HCT116 (cell line): ENCODE measurements at regions not wholly inside any gene's neighbourhood (a gene's known extent, or its start where the extent isn't known, plus 50 kb on each side); places are given as distances from the start of the nearest gene placed in this dataset.

ENCODE experiments used
- ATAC-seq: fragments of 200-7000 bp; cut with Tn5 transposase; 2 replicates; pipeline ENCODE4 v1.9.1; 2020; ENCODE audit warnings: mild to moderate bottlenecking, moderate library complexity
- BruUV-seq: library from RNA; stranded (reverse); fragments of 400-500 nt; replicated peaks from 2 replicates; lab custom pipeline; 2021; lab: Mats Ljungman, UMichigan
- CTCF ChIA-PET: fragments of 300-600 bp; sonication (Branson Sonifier 250); formaldehyde crosslinking; loops from one replicate; lab custom pipeline; 2021; ENCODE audit warnings: antibody characterized with exemption; lab: Charles Lee
- POLR2A ChIA-PET: fragments of 300-600, 350-600 bp; sonication (Branson Sonifier 250); formaldehyde crosslinking; loops from one replicate; lab custom pipeline; 2021; ENCODE audit warnings: antibody characterized with exemption; lab: Charles Lee
- RAD21 ChIA-PET, 2 experiments: fragments of 300-600 bp; sonication (Branson Sonifier 250); formaldehyde crosslinking; loops; one replicate each; lab custom pipeline; 2023; ENCODE audit warnings: low total read pairs in 2 of 2; ENCODE audit not compliant: uncharacterized antibody in 2 of 2, unreplicated experiment in 2 of 2, low non-redundant PET in 1 of 2; lab: Charles Lee
- DNase-seq: peaks from one replicate; pipeline ENCODE4 v3.0.0-alpha.2; 2010; ENCODE audit warnings: low read depth, low spot score
- H2AFZ ChIP-seq: fragments of 200-600 bp; shearing (Covaris generic), sonication (generic); 2 replicates; pipeline ENCODE4 v1.6.1; 2017; ENCODE audit warnings: low read depth, mixed run types, mixed read lengths, antibody characterized with exemption, low read length; ENCODE audit not compliant: poor library complexity, severe bottlenecking
- H3K27ac ChIP-seq: 2 replicates; pipeline ENCODE4 v1.5.1; 2012; ENCODE audit warnings: low read depth, low read length
- H3K27me3 ChIP-seq: fragments of 200-600 bp; sonication (generic); 2 replicates; pipeline ENCODE4 v1.6.1; 2016; ENCODE audit warnings: mixed run types, low read length, mixed read lengths; ENCODE audit not compliant: insufficient read depth
- H3K36me3 ChIP-seq, 2 experiments: fragments of 200-500 bp in 1 of 2; fragments of 200-600 bp in 1 of 2; sonication (Bioruptor generic) in 1 of 2; sonication (generic) in 1 of 2; 2 replicates each; pipeline versions ENCODE4 v1.5.1 to v1.6.1; 2014 to 2016; ENCODE audit warnings: low read length in 2 of 2, inconsistent platforms in 1 of 2, mixed read lengths in 1 of 2, mixed run types in 1 of 2; ENCODE audit not compliant: insufficient read depth in 2 of 2, control insufficient read depth in 1 of 2
- H3K4me1 ChIP-seq, 2 experiments: fragments of 200-600 bp in 1 of 2; sonication (generic) in 1 of 2; 2 replicates each; pipeline versions ENCODE4 v1.5.1 to v1.6.1; 2012 to 2017; ENCODE audit warnings: low read length in 2 of 2, inconsistent platforms in 1 of 2, mild to moderate bottlenecking in 1 of 2, mixed read lengths in 1 of 2, mixed run types in 1 of 2, moderate library complexity in 1 of 2; ENCODE audit not compliant: insufficient read depth in 2 of 2, control insufficient read depth in 1 of 2
- H3K4me2 ChIP-seq: fragments of 200-600 bp; sonication (generic); 2 replicates; pipeline ENCODE4 v1.6.1; 2017; ENCODE audit warnings: mixed run types, low read length, mixed read lengths
- H3K4me3 ChIP-seq, 2 experiments: fragments of 200-600 bp in 1 of 2; sonication (generic) in 1 of 2; replicated peaks in 1 of 2; 2 replicates each; pipeline ENCODE4 v1.5.1; 2011 to 2016; ENCODE audit warnings: low read length in 2 of 2, control low read depth in 1 of 2, low read depth in 1 of 2, mild to moderate bottlenecking in 1 of 2, mixed read lengths in 1 of 2, mixed run types in 1 of 2
- H3K79me2 ChIP-seq: fragments of 200-600 bp; sonication (generic); 2 replicates; pipeline ENCODE4 v1.6.1; 2017; ENCODE audit warnings: mild to moderate bottlenecking, mixed run types, low read length, moderate library complexity, mixed read lengths; ENCODE audit not compliant: insufficient read depth
- H3K9ac ChIP-seq: fragments of 200-600 bp; sonication (generic); 2 replicates; pipeline ENCODE4 v1.6.1; 2016; ENCODE audit warnings: low read length, mixed read lengths
- H3K9me2 ChIP-seq: fragments of 200-600 bp; sonication (generic), shearing (Covaris generic); 2 replicates; pipeline ENCODE4 v1.6.1; 2017; ENCODE audit warnings: mixed run types, mild to moderate bottlenecking, moderate library complexity; ENCODE audit not compliant: insufficient read depth
- H3K9me3 ChIP-seq, 2 experiments: fragments of 200-500 bp in 1 of 2; fragments of 200-600 bp in 1 of 2; sonication (Bioruptor generic) in 1 of 2; sonication (generic) in 1 of 2; 2 replicates each; pipeline ENCODE4 v1.6.1; 2014 to 2017; ENCODE audit warnings: low read length in 2 of 2, mixed read lengths in 2 of 2, inconsistent platforms in 1 of 2, low read depth in 1 of 2, mild to moderate bottlenecking in 1 of 2, mixed run types in 1 of 2, moderate library complexity in 1 of 2; ENCODE audit not compliant: control insufficient read depth in 1 of 2, insufficient read depth in 1 of 2
- H4K20me1 ChIP-seq: fragments of 200-600 bp; sonication (generic), shearing (Covaris generic); 2 replicates; pipeline ENCODE4 v1.6.1; 2017; ENCODE audit warnings: mixed run types, mild to moderate bottlenecking, moderate library complexity; ENCODE audit not compliant: insufficient read depth
- CBX3 ChIP-seq: IDR thresholded peaks from 2 replicates; pipeline ENCODE4 v1.6.1; 2012; ENCODE audit warnings: low read depth
- CEBPB ChIP-seq: IDR thresholded peaks from 2 replicates; pipeline ENCODE4 v1.6.1; 2012; ENCODE audit warnings: low read depth
- EGR1 ChIP-seq: IDR thresholded peaks from 2 replicates; pipeline ENCODE4 v1.6.1; 2012; ENCODE audit warnings: low read depth
- EZH2 ChIP-seq: fragments of 200-600 bp; sonication (generic); IDR thresholded peaks from 2 replicates; pipeline ENCODE4 v1.6.1; 2017; ENCODE audit warnings: antibody characterized with exemption, mixed run types
- EZH2phosphoT487 ChIP-seq: fragments of 200-600 bp; IDR thresholded peaks from 2 replicates; pipeline ENCODE4 v1.6.1; 2018; ENCODE audit warnings: antibody characterized with exemption, borderline replicate concordance
- FOSL1 ChIP-seq: IDR thresholded peaks from 2 replicates; pipeline ENCODE4 v1.6.1; 2012; ENCODE audit warnings: low read depth
- POLR2A ChIP-seq: IDR thresholded peaks from 2 replicates; pipeline ENCODE4 v1.7.0; 2011; ENCODE audit warnings: borderline replicate concordance; ENCODE audit not compliant: insufficient read depth, insufficient read length; ENCODE audit errors: extremely low read depth
- RAD21 ChIP-seq: IDR thresholded peaks from 2 replicates; pipeline ENCODE4 v1.6.1; 2012; ENCODE audit warnings: low read depth, mild to moderate bottlenecking
- SIN3A ChIP-seq: IDR thresholded peaks from 2 replicates; pipeline ENCODE4 v1.6.1; 2012; ENCODE audit warnings: low read depth
- TCF7L2 ChIP-seq: IDR thresholded peaks from 2 replicates; pipeline ENCODE4 v1.7.0; 2011; ENCODE audit warnings: borderline replicate concordance, inconsistent platforms; ENCODE audit not compliant: insufficient read depth, insufficient read length; ENCODE audit errors: extremely low read depth
- YY1 ChIP-seq: IDR thresholded peaks from 2 replicates; pipeline ENCODE4 v1.6.1; 2011; ENCODE audit warnings: low read length, low read depth, moderate library complexity, mild to moderate bottlenecking; ENCODE audit not compliant: insufficient replicate concordance; ENCODE audit errors: extremely low read depth
- ZNF274 ChIP-seq: fragments of 200-500 bp; sonication (Bioruptor generic); IDR thresholded peaks from 2 replicates; pipeline ENCODE4 v1.6.1; 2014; ENCODE audit warnings: mild to moderate bottlenecking, low read depth, low read length, inconsistent platforms
- intact Hi-C: fragments of 100-400 bp; cut with micrococcal nuclease; formaldehyde crosslinking; loops from 2 replicates; pipeline ENCODE4 v1.10.0; 2022
- TF ChIP-seq, protein P1 (sequence below), 3 experiments: fragments of 200-600 bp in 1 of 3; sonication (generic) in 1 of 3; IDR thresholded peaks in 2 of 3; conservative IDR thresholded peaks in 1 of 3; 2 replicates each; pipeline ENCODE4 v1.5.1; 2012 to 2017; ENCODE audit warnings: low read depth in 2 of 3, low read length in 2 of 3, antibody characterized with exemption in 1 of 3, borderline replicate concordance in 1 of 3, control low read depth in 1 of 3, mild to moderate bottlenecking in 1 of 3, mixed read lengths in 1 of 3, mixed run types in 1 of 3, moderate library complexity in 1 of 3; ENCODE audit not compliant: insufficient read depth in 1 of 3

GRCh38 chr4:149882251-149882650, 66.6 kb upstream of the IQCM start:
- Histone ChIP-seq H3K4me3 (no peak overlapping the region), H3K4me2 (no peak overlapping the region), H3K36me3 (no peaks in the 10 kb centered on the region), H3K9me3 (no peaks in the 10 kb centered on the region), H3K27ac (no peak overlapping the region), H3K79me2 (no peaks in the 10 kb centered on the region), H2AFZ (no peak overlapping the region), H3K9ac (no peak overlapping the region), H4K20me1 (no peaks in the 10 kb centered on the region), H3K4me1 (peaks cover 0 to 17% of the 10 kb centered on the region in 2 experiments; a peak in 2 of 4 replicates), H3K9me2 (no peaks in the 10 kb centered on the region), H3K27me3 (no peaks in the 10 kb centered on the region)
- ChIA-PET RAD21 (no interaction called here), POLR2A (no interaction called here), CTCF (no interaction called here)
- intact Hi-C loops: loop anchor here (5.0 kb wide), 1 partner anchor 765 kb away; no protein-coding TSS in a partner anchor
- no TSS peak for BruUV-seq
- no peak for DNase-seq
- TF ChIP-seq CBX3: no peak
- no peak for TF ChIP-seq SIN3A
- no peak for TF ChIP-seq EGR1
- TF ChIP-seq EZH2: no peak
- no peak for TF ChIP-seq FOSL1
- TF ChIP-seq TCF7L2: no peak
- no peak for TF ChIP-seq ZNF274
- no peak for TF ChIP-seq POLR2A
- TF ChIP-seq EZH2phosphoT487: no peak
- TF ChIP-seq YY1: no peak
- ATAC-seq: no peak

DNA sequence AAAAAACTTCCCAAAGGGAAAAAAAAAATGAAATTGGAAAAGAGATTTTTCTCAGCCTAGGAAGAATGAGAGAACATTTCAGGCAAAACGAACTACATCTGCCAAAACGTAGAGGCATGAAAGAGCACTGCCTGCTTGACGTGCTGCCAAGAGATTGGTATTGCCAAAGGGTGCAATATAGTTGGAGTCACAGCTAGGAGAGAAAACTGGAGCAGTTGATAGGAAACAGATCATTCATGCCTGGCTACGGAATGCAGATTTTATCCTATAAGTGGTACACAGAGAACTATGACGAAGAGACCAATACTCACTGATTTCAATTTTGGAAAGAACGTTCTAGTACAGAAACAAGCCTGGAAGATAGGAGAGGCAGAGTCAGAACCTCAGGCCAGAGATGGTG, 68.4 kb upstream of the IQCM start:
- no TSS peak for BruUV-seq

More for the DNA sequence above, 68.4 kb upstream of the IQCM start:
- ATAC-seq (no peak), DNase-seq (no peak)
- no peaks in the 10 kb centered on the region for H4K20me1 ChIP-seq
- ChIA-PET CTCF (no interaction called here), POLR2A (no interaction called here), RAD21 (no interaction called here)
- no peaks in the 10 kb centered on the region for H3K27me3 ChIP-seq
- no peak overlapping the region for H3K4me3 ChIP-seq
- TF ChIP-seq TCF7L2 (no peak), CEBPB (no peak), SIN3A (no peak), YY1 (no peak), RAD21 (no peak)
- TF ChIP-seq, protein P1, sequence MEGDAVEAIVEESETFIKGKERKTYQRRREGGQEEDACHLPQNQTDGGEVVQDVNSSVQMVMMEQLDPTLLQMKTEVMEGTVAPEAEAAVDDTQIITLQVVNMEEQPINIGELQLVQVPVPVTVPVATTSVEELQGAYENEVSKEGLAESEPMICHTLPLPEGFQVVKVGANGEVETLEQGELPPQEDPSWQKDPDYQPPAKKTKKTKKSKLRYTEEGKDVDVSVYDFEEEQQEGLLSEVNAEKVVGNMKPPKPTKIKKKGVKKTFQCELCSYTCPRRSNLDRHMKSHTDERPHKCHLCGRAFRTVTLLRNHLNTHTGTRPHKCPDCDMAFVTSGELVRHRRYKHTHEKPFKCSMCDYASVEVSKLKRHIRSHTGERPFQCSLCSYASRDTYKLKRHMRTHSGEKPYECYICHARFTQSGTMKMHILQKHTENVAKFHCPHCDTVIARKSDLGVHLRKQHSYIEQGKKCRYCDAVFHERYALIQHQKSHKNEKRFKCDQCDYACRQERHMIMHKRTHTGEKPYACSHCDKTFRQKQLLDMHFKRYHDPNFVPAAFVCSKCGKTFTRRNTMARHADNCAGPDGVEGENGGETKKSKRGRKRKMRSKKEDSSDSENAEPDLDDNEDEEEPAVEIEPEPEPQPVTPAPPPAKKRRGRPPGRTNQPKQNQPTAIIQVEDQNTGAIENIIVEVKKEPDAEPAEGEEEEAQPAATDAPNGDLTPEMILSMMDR (IDR thresholded peaks at IDR 0.05 in 2 of 3, conservative IDR thresholded peaks at IDR 0.05 in 1 of 3; ENCODE audit: borderline replicate concordance in 1 of 3, insufficient read depth in 1 of 3, low read depth in 2 of 3, low read length in 2 of 3): no peak
- H3K9ac ChIP-seq: no peak overlapping the region
- H3K27ac ChIP-seq: no peak overlapping the region
- intact Hi-C loops: loop anchor here (5.0 kb wide), 1 partner anchor 767 kb away; no protein-coding TSS in a partner anchor
- H3K79me2 ChIP-seq: no peaks in the 10 kb centered on the region
- H3K9me3 ChIP-seq: no peaks in the 10 kb centered on the region
- no peaks in the 10 kb centered on the region for H3K9me2 ChIP-seq
- no peaks in the 10 kb centered on the region for H3K36me3 ChIP-seq
- H3K4me1 ChIP-seq: peaks cover 0 to 18% of the 10 kb centered on the region in 2 experiments; a peak in 2 of 4 replicates
- H2AFZ ChIP-seq: no peak overlapping the region
- no peak overlapping the region for H3K4me2 ChIP-seq
